DMS53 treated with DMSO at 0.1 percent for 48 hours (cell line): ENCODE measurements at regions not wholly inside any gene's neighbourhood (a gene's known extent, or its start where the extent isn't known, plus 50 kb on each side); places are given as distances from the start of the nearest gene placed in this dataset.
"Not testable (repeated sequence)": the region's sequence is repeated elsewhere in the genome, so short reads cannot be mapped to it uniquely, and the experiment has no call there.

Experiments
- DNase-seq: peaks from one replicate; lab custom pipeline; 2025; ENCODE audit not compliant: unreplicated experiment; lab: John Stamatoyannopoulos, UW

GRCh38 chr1:95584315-95584714, 350.3 kb downstream of the RWDD3 start:
- no peak for DNase-seq

GRCh38 chr1:95604771-95605170, 370.8 kb downstream of the RWDD3 start:
- no peak for DNase-seq

- DNase-seq, result no peak
Measured at GRCh38 chr1:95614197-95614596, 380.2 kb downstream of the RWDD3 start.

- DNase-seq, result no peak
Measured at GRCh38 chr1:95615421-95615820, 381.4 kb downstream of the RWDD3 start.

- DNase-seq, result no peak
Measured at GRCh38 chr1:95620076-95620475, 386.1 kb downstream of the RWDD3 start.

GRCh38 chr1:95622609-95623008, 388.6 kb downstream of the RWDD3 start:
- no peak for DNase-seq

- peak; percentile 24 for DNase-seq
Measured at GRCh38 chr1:95625224-95625623, 391.2 kb downstream of the RWDD3 start.

GRCh38 chr1:95627244-95627643, 393.2 kb downstream of the RWDD3 start:
- peak; percentile 62 for DNase-seq

- no peak for DNase-seq
Measured at GRCh38 chr1:95631695-95632094, 397.7 kb downstream of the RWDD3 start.

- DNase-seq, result no peak
Measured at GRCh38 chr1:95635811-95636210, 401.8 kb downstream of the RWDD3 start.

GRCh38 chr1:95636897-95637296, 402.9 kb downstream of the RWDD3 start:
- no peak for DNase-seq

- peak; percentile 91 for DNase-seq
Measured at GRCh38 chr1:95640746-95641145, 406.7 kb downstream of the RWDD3 start.

- peak; percentile 56 for DNase-seq
Measured at GRCh38 chr1:95641386-95641785, 407.4 kb downstream of the RWDD3 start.

GRCh38 chr1:95642035-95642434, 408.0 kb downstream of the RWDD3 start:
- DNase-seq, result no peak

- no peak for DNase-seq
Measured at GRCh38 chr1:95643071-95643470, 409.1 kb downstream of the RWDD3 start.

- not testable (repeated sequence) for DNase-seq
Measured at GRCh38 chr1:95645126-95645525, 411.1 kb downstream of the RWDD3 start.

GRCh38 chr1:95650631-95651030, 416.6 kb downstream of the RWDD3 start:
- DNase-seq, result no peak

GRCh38 chr1:95652423-95652965, 418.5 kb downstream of the RWDD3 start:
- no peak for DNase-seq

GRCh38 chr1:95653618-95654017, 419.6 kb downstream of the RWDD3 start:
- DNase-seq, result no peak

- no peak for DNase-seq
Measured at GRCh38 chr1:95655321-95656020, 421.5 kb downstream of the RWDD3 start.

GRCh38 chr1:95657248-95657647, 423.2 kb downstream of the RWDD3 start:
- no peak for DNase-seq

- no peak for DNase-seq
Measured at GRCh38 chr1:95659166-95659565, 425.2 kb downstream of the RWDD3 start.

GRCh38 chr1:95659588-95659987, 425.6 kb downstream of the RWDD3 start:
- DNase-seq, result no peak
